ENCODE measurements at regions not wholly inside any gene's neighbourhood (a gene's known extent, or its start where the extent isn't known, plus 50 kb on each side); places are given as distances from the start of the nearest gene placed in this dataset.

GRCh38 chr5:13227513-13227912 is 717.0 kb downstream of the DNAH5 start:
- TF ChIP-seq EZH2 (IDR thresholded peaks at IDR 0.05; ENCODE audit: low read depth, unreplicated experiment), result no peak
- TF ChIP-seq CTCF (conservative IDR thresholded peaks at IDR 0.05; ENCODE audit: low read depth in 2 of 2), result no peak
- TF ChIP-seq POLR2AphosphoS5 (IDR thresholded peaks at IDR 0.05; ENCODE audit: low read depth), result no peak
- TF ChIP-seq EZH2phosphoT487 (IDR thresholded peaks at IDR 0.05; ENCODE audit: unreplicated experiment), result no peak
- no peak for TF ChIP-seq REST (IDR thresholded peaks at IDR 0.05; ENCODE audit: unreplicated experiment)
- TF ChIP-seq CREB1 (CRISPR knock-in tag; IDR thresholded peaks at IDR 0.05; ENCODE audit: low read depth), result no peak
- TF ChIP-seq STAT1 (IDR thresholded peaks at IDR 0.05; ENCODE audit: unreplicated experiment), result no peak
- TF ChIP-seq NANOG (IDR thresholded peaks at IDR 0.05; ENCODE audit: borderline replicate concordance), result no peak
- TF ChIP-seq ZNF114 (CRISPR knock-in tag; IDR thresholded peaks at IDR 0.05), result no peak
- no peak for TF ChIP-seq JUNB (IDR thresholded peaks at IDR 0.05; ENCODE audit: unreplicated experiment)
- TF ChIP-seq ZNF331 (CRISPR knock-in tag; IDR thresholded peaks at IDR 0.05; ENCODE audit: low read depth), result no peak

Measured in GM23338 (cell line).